HepG2 (cell line): ENCODE measurements at regions not wholly inside any gene's neighbourhood (a gene's known extent, or its start where the extent isn't known, plus 50 kb on each side); places are given as distances from the start of the nearest gene placed in this dataset.

Experiments used
- ATAD3A ChIP-seq: sonication (generic); formaldehyde crosslinking; IDR thresholded peaks from 2 replicates; pipeline ENCODE4 v1.4.0; 2020; ENCODE audit warnings: missing genetic modification reagents
- ETS1 ChIP-seq: sonication (generic); formaldehyde crosslinking; IDR thresholded peaks from 2 replicates; pipeline ENCODE4 v1.4.0; 2020; ENCODE audit warnings: missing genetic modification reagents
- PHF8 ChIP-seq: sonication (generic); formaldehyde crosslinking; IDR thresholded peaks from 2 replicates; pipeline ENCODE4 v1.5.0; 2020; ENCODE audit warnings: missing genetic modification reagents
- POLR2A ChIP-seq, 2 experiments: IDR thresholded peaks; 2 replicates each; pipeline ENCODE4 v1.6.1; 2011; ENCODE audit warnings: low read depth in 2 of 2, low read length in 2 of 2, mild to moderate bottlenecking in 1 of 2, moderate library complexity in 1 of 2; ENCODE audit not compliant: insufficient read depth in 1 of 2
- ZMYM2 ChIP-seq: sonication (generic); formaldehyde crosslinking; IDR thresholded peaks from 2 replicates; pipeline ENCODE4 v1.8.0; 2022; ENCODE audit warnings: mild to moderate bottlenecking, missing genetic modification reagents
- ZNF296 ChIP-seq: sonication (generic); formaldehyde crosslinking; conservative IDR thresholded peaks from 2 replicates; pipeline ENCODE4 v1.5.0; 2020; ENCODE audit warnings: mild to moderate bottlenecking, missing genetic modification reagents
- ZNF709 ChIP-seq: sonication (generic); formaldehyde crosslinking; IDR thresholded peaks from 2 replicates; pipeline ENCODE4 v1.5.0; 2020; ENCODE audit warnings: mild to moderate bottlenecking, missing genetic modification reagents
- ZNF710 ChIP-seq: sonication (generic); formaldehyde crosslinking; IDR thresholded peaks from 2 replicates; pipeline ENCODE4 v1.5.0; 2020; ENCODE audit warnings: mild to moderate bottlenecking, missing genetic modification reagents, borderline replicate concordance
- TF ChIP-seq, protein P1 (sequence below): sonication (generic); formaldehyde crosslinking; IDR thresholded peaks from 2 replicates; pipeline ENCODE4 v1.4.0; 2020; ENCODE audit warnings: mild to moderate bottlenecking, missing genetic modification reagents
- TF ChIP-seq, protein P2 (sequence below): sonication (generic); formaldehyde crosslinking; IDR thresholded peaks from 2 replicates; pipeline ENCODE4 v1.5.0; 2020; ENCODE audit warnings: mild to moderate bottlenecking, missing genetic modification reagents, moderate library complexity

DNA sequence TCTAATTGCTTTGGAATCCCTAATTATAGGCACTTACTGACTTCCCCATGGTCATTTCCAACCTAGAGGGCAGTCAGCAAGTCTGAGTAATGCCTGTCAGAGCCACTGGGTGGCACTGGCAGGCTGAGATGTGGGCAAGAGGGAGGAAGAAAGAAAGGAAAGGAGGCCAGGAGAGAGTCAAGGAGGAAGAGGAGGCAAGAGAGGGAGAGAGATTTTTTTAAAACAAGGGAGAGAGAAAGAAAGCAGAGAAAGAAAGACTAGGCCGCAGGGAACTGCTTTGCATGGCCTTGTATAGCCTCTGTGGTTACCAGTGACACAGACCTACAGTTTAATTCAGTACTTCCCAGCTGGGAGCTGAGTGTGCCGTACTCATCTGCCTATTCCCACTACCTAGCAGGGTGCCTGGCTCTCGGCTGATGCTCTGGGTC lies 210.4 kb upstream of the ADO start:
- TF ChIP-seq ATAD3A (CRISPR knock-in tag) (no peak), ETS1 (CRISPR knock-in tag) (no peak), POLR2A (IDR thresholded peaks at IDR 0.05; ENCODE audit: insufficient read depth in 1 of 2, low read depth in 2 of 2, low read length in 2 of 2) (no peak), ZNF709 (no peak), ZNF710 (CRISPR knock-in tag) (no peak), ZNF296 (no peak), PHF8 (CRISPR knock-in tag) (no peak), ZMYM2 (no peak)
- TF ChIP-seq, protein P1, sequence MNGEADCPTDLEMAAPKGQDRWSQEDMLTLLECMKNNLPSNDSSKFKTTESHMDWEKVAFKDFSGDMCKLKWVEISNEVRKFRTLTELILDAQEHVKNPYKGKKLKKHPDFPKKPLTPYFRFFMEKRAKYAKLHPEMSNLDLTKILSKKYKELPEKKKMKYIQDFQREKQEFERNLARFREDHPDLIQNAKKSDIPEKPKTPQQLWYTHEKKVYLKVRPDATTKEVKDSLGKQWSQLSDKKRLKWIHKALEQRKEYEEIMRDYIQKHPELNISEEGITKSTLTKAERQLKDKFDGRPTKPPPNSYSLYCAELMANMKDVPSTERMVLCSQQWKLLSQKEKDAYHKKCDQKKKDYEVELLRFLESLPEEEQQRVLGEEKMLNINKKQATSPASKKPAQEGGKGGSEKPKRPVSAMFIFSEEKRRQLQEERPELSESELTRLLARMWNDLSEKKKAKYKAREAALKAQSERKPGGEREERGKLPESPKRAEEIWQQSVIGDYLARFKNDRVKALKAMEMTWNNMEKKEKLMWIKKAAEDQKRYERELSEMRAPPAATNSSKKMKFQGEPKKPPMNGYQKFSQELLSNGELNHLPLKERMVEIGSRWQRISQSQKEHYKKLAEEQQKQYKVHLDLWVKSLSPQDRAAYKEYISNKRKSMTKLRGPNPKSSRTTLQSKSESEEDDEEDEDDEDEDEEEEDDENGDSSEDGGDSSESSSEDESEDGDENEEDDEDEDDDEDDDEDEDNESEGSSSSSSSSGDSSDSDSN (CRISPR knock-in tag), result no peak
- TF ChIP-seq, protein P2, sequence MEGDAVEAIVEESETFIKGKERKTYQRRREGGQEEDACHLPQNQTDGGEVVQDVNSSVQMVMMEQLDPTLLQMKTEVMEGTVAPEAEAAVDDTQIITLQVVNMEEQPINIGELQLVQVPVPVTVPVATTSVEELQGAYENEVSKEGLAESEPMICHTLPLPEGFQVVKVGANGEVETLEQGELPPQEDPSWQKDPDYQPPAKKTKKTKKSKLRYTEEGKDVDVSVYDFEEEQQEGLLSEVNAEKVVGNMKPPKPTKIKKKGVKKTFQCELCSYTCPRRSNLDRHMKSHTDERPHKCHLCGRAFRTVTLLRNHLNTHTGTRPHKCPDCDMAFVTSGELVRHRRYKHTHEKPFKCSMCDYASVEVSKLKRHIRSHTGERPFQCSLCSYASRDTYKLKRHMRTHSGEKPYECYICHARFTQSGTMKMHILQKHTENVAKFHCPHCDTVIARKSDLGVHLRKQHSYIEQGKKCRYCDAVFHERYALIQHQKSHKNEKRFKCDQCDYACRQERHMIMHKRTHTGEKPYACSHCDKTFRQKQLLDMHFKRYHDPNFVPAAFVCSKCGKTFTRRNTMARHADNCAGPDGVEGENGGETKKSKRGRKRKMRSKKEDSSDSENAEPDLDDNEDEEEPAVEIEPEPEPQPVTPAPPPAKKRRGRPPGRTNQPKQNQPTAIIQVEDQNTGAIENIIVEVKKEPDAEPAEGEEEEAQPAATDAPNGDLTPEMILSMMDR (CRISPR knock-in tag), result peak; percentile 85
